NCI-H774 (cell line): ENCODE measurements at regions not wholly inside any gene's neighbourhood (a gene's known extent, or its start where the extent isn't known, plus 50 kb on each side); places are given as distances from the start of the nearest gene placed in this dataset.

Experiments
- DNase-seq: peaks from one replicate; lab custom pipeline; 2025; lab: John Stamatoyannopoulos, UW

DNA sequence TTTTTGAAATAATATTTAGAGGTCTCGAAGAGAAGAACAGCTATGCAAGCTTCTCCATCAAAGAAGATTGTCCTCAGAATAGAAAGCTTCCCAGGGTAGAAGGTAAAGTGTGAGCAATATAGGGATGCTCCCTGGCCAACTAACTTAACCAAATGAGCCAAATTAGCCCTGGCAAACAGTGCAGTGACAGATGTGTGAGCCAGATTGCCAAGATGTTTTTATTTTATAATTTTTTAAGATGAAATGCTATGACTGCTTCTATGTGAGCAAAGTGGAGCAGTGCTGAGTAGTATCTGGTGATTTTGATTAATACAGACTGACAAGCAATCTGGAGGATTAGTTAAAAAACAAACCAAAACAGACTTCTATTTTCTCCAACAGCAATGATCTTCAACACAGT is 202.1 kb downstream of the NOVA1 start:
- DNase-seq = no peak

DNA sequence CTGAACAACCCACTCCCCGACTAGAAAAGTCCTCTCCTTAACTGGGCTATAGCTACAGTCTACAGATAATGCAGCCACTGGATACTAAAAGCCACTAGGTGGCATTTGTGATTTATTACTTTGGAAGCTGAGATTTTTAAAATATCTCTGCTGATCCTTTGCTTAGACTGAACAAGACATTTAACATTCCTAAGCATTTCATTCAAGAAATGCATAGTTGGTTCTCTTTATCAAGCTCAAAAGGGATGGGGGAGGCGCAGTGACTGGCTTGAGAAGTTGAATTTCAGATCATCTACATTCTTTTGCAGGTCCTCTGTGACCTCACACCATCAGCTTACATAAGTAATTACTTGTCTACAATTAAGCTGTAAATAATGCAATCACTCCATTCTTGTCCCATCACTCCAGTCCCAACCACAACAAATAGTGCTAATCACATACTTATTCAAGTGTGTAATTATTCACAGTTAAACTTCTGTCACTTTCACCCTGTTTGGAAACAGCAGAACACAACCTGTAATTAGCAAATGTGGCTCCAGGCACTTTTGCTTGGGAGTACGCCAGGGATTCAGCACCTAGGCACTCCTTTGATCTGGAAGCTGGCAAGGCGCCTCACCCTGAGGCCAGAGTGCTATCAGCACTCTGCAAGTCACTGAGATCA is 203.6 kb downstream of the NOVA1 start:
- DNase-seq = peak; percentile 38

DNA sequence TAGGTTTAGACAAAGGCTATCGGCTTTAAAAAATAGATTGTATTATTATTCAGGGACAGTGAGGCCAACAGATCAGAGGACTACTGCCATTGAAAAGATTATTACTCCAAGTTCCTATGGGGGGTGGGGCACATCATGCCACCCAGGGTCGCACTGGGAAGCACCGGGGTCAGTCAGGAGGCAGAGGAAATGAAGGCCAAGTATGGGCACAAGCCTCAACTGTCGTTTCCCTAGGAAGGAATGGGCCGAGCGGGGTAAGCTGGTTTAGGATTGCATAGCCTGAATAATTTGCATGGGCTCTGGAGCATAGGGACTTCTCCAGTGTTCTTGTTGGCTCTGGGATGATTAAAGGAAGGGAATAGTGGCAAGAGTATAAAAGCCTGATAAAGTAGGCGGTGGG is 205.3 kb downstream of the NOVA1 start:
- no peak for DNase-seq

DNA sequence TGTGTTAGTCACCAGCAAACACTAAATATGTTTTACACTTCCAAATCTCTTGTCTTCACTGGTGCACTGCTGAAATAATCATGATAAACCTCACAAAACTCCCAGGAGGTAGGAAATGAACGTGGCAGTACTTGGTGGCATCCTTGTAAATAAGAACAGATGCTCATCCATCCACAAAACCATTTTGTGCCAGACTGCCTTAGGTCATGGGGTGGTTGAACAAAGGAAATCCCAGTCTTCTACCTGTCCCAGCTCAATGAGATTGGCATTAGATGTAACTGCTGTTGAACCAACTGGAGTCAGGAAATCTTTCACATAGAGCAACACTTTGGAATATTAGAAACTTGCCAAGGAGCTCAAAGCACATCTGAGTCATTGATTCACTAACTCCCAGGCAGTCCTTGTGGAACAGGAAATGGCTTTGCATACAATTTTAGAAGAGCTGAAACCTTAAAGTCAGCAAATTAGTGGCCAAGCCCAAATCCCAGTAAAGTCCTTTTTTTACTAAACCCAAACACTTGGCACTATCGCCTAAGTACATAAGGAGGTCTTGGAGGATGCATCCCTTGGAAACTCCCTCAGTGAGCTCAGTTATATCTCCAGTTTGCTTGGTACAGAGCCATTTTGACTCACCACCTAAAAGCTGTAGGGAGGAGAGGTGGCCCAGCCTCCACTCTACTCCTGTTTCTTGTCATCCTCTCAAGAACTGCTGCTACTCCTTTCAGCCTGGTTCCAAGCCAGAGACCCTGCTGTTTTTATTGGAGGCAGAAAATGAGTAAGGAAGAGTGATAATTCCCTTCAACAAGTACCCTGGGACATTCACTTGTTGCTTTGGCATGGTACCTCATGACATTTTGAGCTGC is 208.0 kb downstream of the NOVA1 start:
- no peak for DNase-seq

DNA sequence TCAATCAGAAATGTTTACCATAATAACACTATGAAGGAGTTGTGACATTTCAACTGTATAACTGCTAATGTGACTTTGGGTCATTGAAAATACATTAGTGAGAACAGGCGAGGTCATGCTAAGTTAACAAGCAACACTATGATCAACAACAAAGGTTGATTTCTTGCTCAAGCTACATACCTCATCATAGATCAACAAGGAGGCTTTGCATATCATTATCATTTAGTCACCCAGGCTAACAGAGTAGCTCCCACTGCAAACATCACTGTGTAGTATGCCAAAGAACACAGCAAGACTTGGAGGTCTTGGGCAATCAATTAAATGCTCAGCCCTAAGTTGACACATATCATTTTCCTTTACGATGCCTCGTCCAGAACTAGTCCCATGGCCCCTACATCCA is 212.5 kb downstream of the NOVA1 start:
- no peak for DNase-seq

DNA sequence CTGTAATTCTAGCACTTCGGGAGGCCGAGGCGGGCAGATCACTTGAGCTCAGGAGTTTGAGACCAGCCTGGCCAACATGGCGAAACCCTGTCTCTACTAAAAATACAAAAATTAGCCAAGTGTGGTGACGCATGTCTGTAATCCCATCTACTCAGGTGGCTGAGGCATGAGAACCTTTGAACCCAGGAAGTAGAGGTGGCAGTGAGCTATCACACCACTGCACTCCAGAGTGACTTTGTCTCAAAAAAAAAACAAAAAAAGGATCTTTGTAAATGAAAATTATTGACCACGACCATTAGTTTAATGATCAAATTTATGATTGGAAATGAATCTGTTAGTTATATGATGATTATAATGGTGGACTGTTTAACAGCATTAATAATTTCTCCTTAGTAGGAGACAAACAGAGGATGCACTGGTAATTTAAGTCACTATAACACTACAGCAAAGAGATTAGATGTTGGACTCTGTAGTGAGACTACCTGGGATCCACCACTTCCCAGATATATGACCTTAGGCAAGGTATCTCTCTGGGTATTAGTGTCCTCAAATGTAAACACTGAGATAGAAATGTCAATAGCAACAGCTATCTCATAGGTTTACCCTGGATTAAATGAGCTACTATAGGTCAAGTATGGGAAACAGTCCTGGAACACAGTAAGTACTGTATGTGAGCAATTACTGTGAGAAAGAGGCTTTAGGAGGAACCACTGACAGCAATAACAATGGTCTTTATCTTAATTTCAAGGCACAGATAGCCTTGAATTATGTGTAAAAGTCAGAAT is 214.7 kb downstream of the NOVA1 start:
- no peak for DNase-seq

DNA sequence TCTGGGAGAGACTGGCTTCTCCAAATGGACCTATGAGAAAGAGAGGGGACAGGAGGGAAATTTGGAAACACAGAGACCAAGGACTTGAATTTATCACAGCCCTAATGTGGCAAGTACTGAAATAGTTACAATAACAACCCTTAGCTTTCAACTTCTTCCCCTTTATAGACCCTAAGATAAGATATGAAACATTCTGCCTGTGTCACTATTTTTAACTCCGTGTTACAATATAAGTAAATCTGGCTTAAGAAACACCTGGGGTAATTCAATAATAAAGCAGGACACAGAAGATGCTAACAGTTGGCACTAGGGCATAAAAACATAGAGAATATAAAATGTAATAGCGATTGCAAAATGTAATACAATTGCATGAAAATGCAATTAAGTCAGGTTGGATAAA is 216.4 kb downstream of the NOVA1 start:
- no peak for DNase-seq

DNA sequence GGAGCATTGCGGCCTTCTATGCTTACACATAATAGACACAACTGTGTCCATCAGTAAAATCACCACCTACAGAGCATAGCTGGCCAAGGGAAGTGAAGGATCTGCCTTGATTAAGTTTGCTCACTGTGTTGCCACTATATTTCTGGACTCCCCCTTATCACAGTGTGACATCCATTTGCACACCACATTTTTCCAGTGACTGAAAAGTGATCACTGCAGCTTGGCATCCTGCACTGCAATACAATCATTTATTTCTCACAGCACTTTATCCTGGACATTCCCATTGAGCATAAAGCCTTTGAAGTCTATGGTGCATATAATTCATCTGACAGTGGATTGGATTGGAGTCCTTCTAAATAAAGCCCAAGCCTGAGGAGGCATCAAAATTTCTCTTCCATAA is 217.2 kb downstream of the NOVA1 start:
- no peak for DNase-seq

DNA sequence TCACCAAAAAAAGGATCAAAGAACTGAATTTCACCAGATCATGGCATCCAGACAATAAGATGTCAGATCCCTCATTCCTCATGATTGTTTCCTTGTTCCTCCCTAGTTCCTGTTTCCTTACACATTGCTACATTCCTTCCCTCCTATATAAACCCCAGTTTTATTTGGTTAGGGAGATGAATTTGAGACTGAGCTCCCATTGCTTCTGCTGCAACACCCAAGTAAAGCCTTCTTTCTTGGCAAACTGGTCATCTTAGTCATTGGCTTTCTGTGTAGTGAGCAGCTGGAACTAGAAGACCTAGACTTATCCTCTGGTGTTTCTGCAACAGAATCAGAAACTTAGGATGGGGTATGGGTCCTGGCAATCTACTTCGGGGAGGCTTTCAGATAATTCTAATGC is 217.9 kb downstream of the NOVA1 start:
- DNase-seq = no peak

DNA sequence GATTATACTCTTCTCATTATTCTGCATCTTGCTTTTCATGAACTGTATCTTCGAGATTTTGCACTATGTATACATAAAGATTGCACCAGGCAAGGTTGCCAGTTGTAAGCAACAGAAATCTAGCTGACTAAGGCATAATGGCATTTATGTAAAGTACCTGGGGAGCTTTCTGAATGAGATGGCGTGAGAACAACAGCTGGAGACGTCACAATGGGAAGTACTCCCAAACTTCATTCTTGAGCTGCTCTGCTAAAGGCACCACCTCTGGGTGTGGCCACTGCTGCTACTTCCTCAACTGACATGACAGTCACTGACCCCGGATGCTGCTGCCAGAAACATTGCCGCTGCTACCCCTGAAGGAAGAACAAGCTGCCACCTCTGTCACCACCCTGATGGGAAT is 220.7 kb downstream of the NOVA1 start:
- DNase-seq = no peak

DNA sequence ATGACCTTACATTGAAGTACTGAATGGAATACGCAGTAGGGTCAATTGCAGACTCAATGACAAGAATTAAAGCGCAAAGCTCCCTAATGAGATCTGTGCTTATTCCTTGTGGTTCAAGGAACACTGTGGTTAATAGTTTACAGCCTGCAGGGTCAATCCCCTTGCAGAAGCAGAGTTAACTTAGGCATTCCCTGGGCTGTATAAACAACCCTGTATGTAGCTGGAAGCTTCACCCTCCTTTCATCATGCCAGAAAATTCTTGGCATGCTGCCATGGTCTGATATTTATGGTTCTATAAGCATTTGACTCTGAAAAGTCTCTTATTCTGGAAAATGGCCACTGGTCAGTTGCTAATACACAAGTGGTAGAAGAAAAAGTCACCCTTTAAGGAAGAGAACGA is 227.7 kb downstream of the NOVA1 start:
- no peak for DNase-seq

DNA sequence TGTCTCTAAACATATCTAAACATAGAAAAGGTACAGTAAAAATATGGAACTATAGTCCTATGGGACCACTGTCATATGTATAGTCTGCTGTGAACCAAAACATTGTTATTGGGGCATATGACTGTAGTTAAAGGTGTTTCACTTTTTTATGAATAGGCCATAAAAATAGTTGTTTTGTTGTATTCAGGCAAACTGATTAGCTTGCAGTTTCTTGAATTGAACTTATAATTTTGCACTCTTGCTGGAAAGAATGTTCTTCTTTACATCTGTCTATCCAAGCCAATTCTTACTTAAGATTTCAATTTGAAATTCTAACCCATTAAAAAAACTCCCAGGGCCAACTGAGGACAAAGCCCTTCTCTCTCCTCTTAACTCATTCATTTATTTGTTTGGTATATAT is 234.1 kb downstream of the NOVA1 start:
- DNase-seq = no peak

DNA sequence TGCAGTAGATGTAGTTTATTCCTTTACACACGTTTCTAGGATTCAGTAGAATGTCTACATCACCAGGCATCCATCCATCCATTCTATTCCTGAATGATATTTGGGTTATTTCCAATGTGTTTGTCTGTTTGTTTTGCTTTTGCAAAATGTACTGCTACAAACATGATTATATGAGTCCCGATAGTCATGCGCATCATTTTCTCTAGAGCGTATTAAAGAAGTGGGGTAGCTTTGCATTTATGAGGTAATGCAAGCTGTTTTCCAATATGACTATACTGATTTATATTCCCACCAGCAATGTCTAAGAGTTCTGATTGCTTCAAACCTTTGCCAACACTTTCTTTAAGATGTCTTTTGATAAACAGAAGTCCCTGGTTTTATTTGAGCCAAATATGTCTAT is 253.2 kb downstream of the NOVA1 start:
- DNase-seq = no peak

DNA sequence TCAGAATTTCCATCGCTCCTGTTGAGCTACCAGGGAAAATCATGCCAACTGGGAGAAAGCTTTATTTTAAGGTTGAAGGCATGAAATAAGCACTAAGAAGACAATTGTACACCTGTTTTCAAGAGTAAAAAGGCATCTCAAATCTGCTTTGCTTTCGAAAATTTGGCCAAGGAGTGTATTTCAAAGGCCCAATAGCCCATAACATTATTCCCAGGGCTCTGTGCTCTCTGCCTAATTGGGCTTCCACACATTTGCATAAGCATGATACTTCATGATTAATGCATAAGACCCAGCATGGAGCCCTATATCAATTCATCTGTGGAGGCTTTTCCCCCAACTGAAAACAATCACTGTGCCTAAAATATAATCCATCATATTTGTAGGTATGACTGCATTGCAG is 258.5 kb downstream of the NOVA1 start:
- no peak for DNase-seq

DNA sequence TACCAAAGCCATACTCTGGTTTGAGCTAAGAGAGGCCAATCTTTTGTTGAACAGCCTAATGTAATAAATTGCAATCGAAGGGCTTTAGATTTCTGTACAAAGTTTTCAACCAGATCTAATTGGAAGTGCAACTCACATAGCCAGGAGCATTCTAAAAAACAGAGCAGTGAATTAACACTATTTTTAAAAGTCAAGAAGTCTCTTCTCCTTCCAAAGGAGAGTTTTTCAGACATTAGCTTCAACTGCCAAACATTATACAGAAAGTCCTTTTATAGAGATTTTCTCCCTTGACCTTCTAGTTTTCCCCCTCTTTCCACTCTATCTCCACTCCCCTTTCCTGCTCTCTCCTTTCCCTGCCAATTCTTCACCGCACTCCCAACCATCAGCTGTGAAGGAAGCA is 259.6 kb downstream of the NOVA1 start:
- no peak for DNase-seq

DNA sequence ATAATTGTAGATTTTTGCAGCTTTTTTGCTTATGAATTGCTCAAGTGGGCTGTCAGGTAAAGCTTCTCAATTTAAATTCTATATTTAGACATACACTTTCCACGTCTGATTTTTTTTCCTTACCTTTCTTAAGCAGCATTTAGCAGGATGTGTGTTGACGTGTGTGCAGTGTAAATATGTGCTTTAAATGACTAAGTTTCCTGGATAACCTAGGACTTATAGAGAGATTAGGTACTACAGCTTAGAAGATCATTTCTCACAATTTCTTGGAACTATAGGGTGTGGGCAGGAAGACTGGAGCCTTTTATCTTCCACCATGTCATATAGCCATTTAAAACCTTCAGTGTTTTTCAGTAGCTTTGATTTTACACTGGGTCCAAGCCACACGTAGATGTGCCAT is 263.5 kb downstream of the NOVA1 start:
- no peak for DNase-seq

DNA sequence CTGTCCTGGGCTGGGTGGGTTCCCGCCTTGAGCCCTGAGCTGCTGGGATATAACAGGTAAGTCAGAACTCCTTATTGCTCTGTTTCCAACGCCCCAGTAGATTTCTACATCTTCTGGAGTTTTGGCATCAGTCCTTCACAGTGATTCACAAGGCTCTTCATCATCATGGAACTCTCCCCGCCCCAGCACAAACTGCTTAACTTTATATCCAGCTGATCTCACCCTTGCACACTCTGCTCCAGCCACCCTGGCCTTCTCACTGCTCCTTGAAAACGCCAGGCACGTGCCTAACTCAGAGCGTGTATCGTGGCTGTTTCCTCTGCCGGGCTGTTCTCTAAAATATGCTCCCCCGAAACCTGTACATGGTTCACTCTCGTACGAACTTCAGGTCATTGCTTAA is 264.9 kb downstream of the NOVA1 start:
- no peak for DNase-seq

DNA sequence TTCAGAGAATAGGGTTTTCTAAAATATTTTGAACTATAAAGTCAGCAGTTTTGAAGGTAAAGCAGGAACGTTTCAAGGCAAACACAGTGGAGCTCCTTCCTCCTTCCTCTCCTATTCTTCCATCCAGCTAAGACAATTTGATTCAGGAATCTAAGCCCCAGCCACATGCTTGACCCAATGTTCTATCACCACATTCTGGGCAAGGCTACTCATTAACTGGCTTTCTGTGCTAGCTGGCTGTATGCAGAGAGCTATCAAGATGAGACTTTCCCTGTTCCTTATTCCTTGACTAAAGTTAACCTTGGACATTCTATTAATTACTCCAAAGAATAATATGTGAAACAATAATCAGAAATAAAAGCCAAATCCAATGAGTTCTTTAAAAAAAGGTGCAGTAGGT is 266.9 kb downstream of the NOVA1 start:
- DNase-seq = no peak

DNA sequence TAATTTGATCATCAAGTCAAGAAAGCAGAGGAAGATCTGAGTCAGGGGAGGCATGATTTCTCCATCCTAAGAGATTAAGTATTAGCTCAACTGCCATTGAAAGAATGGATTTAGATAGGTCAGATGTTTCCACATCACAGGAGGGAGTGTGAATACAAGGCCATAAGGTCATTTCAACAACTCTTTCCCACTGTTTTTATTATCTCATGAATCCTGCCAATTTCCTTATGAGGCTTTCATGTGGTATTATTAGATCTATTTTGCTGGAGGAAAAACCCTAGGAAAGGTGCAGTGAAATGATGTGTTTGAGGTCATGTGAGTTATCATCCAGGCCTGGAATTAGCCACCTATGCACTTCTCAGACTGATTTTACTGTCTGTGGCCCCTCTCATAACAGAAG is 269.0 kb downstream of the NOVA1 start:
- DNase-seq = no peak

DNA sequence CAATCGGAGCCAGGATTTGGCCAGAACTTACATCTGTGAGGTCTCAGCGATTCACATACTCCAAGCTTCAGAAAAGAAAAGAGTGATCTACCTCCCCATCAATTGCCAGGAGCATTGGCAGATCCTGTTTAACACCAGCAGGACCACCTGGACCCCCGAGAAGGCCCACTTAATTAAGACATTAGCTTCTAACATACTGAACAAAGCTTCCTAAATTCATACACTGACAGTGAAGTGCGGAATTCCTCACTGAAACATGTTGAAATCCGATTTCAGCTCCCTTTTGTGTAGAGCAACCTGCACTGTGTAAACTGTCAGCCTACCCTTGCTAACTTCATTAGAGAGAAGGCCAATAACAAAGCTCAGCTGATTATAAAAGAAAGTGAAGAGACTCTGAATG is 274.0 kb downstream of the NOVA1 start:
- DNase-seq = peak; percentile 51

DNA sequence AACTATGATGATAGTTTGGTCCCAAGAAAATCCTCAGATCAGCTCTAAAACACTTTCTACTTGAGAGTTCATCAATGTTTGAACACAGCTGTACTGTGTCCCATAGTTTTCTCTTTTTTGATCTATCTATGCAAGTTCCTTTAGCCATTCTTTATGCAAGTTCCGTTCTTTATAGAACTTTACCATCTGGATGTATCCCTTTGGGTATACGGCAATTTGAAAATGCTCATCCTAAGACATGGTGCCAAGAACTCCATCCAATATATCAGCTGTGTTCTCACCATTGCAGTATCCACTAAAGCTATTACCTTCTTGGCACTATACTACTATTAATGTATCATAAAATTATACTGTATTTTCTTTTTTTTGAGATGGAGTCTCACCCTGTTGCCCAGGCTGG is 276.9 kb downstream of the NOVA1 start:
- DNase-seq = no peak

DNA sequence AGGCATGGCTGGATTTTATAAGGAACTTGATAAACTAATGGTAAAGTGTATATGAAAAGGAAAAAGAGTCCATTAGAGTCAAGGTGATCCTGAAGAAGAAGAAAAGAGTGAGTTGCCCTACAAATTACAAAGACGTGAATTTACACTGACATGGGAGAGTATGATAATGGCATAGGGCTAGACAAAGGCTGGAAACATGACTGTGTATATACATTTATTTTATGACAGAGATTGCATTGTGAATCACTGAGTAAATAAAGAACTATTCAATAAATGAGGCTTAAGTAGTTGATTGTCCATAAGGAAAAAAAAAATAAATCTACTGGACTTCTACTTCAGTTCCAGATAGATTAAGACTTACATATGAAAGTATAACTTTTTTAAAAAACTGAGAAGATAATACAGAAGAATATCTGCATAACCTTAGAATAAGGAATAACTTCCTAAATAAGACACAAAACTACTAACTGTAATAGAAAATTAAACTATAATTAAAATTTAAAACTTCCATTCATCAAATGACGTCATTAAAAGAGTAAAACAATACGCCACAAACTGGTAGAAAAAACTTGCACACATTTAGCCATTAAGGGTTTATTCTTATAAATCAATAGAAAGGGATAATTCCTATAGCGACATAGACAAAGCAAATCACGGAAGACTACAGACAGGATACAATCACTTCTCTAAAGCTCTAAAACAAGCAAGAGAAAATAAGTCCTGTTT is 278.5 kb downstream of the NOVA1 start:
- DNase-seq = peak; percentile 36
